ENCODE measurements at regions not wholly inside any gene's neighbourhood (a gene's known extent, or its start where the extent isn't known, plus 50 kb on each side); places are given as distances from the start of the nearest gene placed in this dataset.

- Mint-ChIP-seq H3K4me3 (no peak overlapping the region), H3K4me1 (ENCODE audit: low read depth) (no peaks in the 10 kb centered on the region), H3K36me3 (no peaks in the 10 kb centered on the region), H3K9me3 (peaks cover 10% of the 10 kb centered on the region), H3K27ac (no peak overlapping the region), H3K27me3 (no peaks in the 10 kb centered on the region)
- intact Hi-C loops (cut with micrococcal nuclease) = no loop called here
- ChIA-PET POLR2A (no interaction called here), CTCF (no interaction called here)
- DNase-seq = no peak
Measured at GRCh38 chr3:1576047-1576446, 483.2 kb downstream of the CNTN6 start.

- CTCF ChIA-PET = no interaction called here
- Mint-ChIP-seq H3K36me3 (no peaks in the 10 kb centered on the region), H3K9me3 (peaks cover 12% of the 10 kb centered on the region), H3K4me1 (ENCODE audit: low read depth) (no peaks in the 10 kb centered on the region), H3K27me3 (no peaks in the 10 kb centered on the region), H3K4me3 (no peak overlapping the region), H3K27ac (no peak overlapping the region)
- POLR2A ChIA-PET = no interaction called here
- intact Hi-C loops (cut with micrococcal nuclease) = no loop called here
- no peak for DNase-seq
Measured at GRCh38 chr3:1578124-1578806, 485.4 kb downstream of the CNTN6 start.

GRCh38 chr3:1583044-1583443 lies 490.2 kb downstream of the CNTN6 start:
- ChIA-PET CTCF (no interaction called here), POLR2A (no interaction called here)
- no peak overlapping the region for H3K27ac Mint-ChIP-seq
- H3K9me3 Mint-ChIP-seq = peaks cover 28% of the 10 kb centered on the region
- intact Hi-C loops (cut with micrococcal nuclease) = no loop called here
- H3K27me3 Mint-ChIP-seq = no peaks in the 10 kb centered on the region
- no peak overlapping the region for H3K4me3 Mint-ChIP-seq
- no peaks in the 10 kb centered on the region for H3K4me1 Mint-ChIP-seq (ENCODE audit: low read depth)
- no peaks in the 10 kb centered on the region for H3K36me3 Mint-ChIP-seq
- DNase-seq = no peak

- POLR2A ChIA-PET = no interaction called here
- no peak overlapping the region for H3K4me3 Mint-ChIP-seq
- no peaks in the 10 kb centered on the region for H3K27me3 Mint-ChIP-seq
- H3K9me3 Mint-ChIP-seq = peaks cover 45% of the 10 kb centered on the region
- no peak overlapping the region for H3K27ac Mint-ChIP-seq
- CTCF ChIA-PET = no interaction called here
- no peak for DNase-seq
- intact Hi-C loops (cut with micrococcal nuclease) = no loop called here
- H3K36me3 Mint-ChIP-seq = no peaks in the 10 kb centered on the region
- no peaks in the 10 kb centered on the region for H3K4me1 Mint-ChIP-seq (ENCODE audit: low read depth)
Measured at GRCh38 chr3:1587426-1587825, 494.6 kb downstream of the CNTN6 start.

- H3K27me3 Mint-ChIP-seq = no peaks in the 10 kb centered on the region
- H3K9me3 Mint-ChIP-seq = peaks cover 40% of the 10 kb centered on the region
- no peak overlapping the region for H3K4me3 Mint-ChIP-seq
- H3K27ac Mint-ChIP-seq = no peak overlapping the region
- DNase-seq = no peak
- ChIA-PET CTCF (no interaction called here), POLR2A (no interaction called here)
- no peaks in the 10 kb centered on the region for H3K36me3 Mint-ChIP-seq
- intact Hi-C loops (cut with micrococcal nuclease) = no loop called here
- H3K4me1 Mint-ChIP-seq (ENCODE audit: low read depth) = no peaks in the 10 kb centered on the region
Measured at GRCh38 chr3:1591327-1592028, 498.7 kb downstream of the CNTN6 start.

- H3K4me3 Mint-ChIP-seq = no peak overlapping the region
- no peaks in the 10 kb centered on the region for H3K36me3 Mint-ChIP-seq
- H3K27me3 Mint-ChIP-seq = no peaks in the 10 kb centered on the region
- intact Hi-C loops (cut with micrococcal nuclease) = no loop called here
- peaks cover 33% of the 10 kb centered on the region for H3K9me3 Mint-ChIP-seq
- H3K4me1 Mint-ChIP-seq (ENCODE audit: low read depth) = no peaks in the 10 kb centered on the region
- POLR2A ChIA-PET = no interaction called here
- CTCF ChIA-PET = no interaction called here
- H3K27ac Mint-ChIP-seq = no peak overlapping the region
- DNase-seq = no peak
Measured at GRCh38 chr3:1594940-1595339, 502.1 kb downstream of the CNTN6 start.

GRCh38 chr3:1600206-1600605 lies 498.5 kb upstream of the CNTN4 start:
- intact Hi-C loops (cut with micrococcal nuclease) = no loop called here
- ChIA-PET CTCF (no interaction called here), POLR2A (no interaction called here)
- Mint-ChIP-seq H3K9me3 (peaks cover 9% of the 10 kb centered on the region), H3K4me1 (ENCODE audit: low read depth) (no peaks in the 10 kb centered on the region), H3K27ac (no peak overlapping the region), H3K27me3 (no peaks in the 10 kb centered on the region), H3K36me3 (no peaks in the 10 kb centered on the region), H3K4me3 (no peak overlapping the region)
- no peak for DNase-seq

- POLR2A ChIA-PET = no interaction called here
- intact Hi-C loops (cut with micrococcal nuclease) = no loop called here
- H3K27ac Mint-ChIP-seq = no peak overlapping the region
Measured at GRCh38 chr3:1600700-1601418, 497.8 kb upstream of the CNTN4 start.

GRCh38 chr3:1609416-1609815 lies 489.2 kb upstream of the CNTN4 start:
- Mint-ChIP-seq H3K4me1 (ENCODE audit: low read depth) (no peaks in the 10 kb centered on the region), H3K9me3 (peaks cover 5% of the 10 kb centered on the region), H3K36me3 (no peaks in the 10 kb centered on the region), H3K27ac (no peak overlapping the region), H3K4me3 (no peak overlapping the region), H3K27me3 (no peaks in the 10 kb centered on the region)
- intact Hi-C loops (cut with micrococcal nuclease) = no loop called here
- POLR2A ChIA-PET = no interaction called here
- CTCF ChIA-PET = no interaction called here
- DNase-seq = no peak

More at GRCh38 chr3:1600700-1601418, 497.8 kb upstream of the CNTN4 start:
- no peaks in the 10 kb centered on the region for H3K27me3 Mint-ChIP-seq
- CTCF ChIA-PET = no interaction called here
- no peaks in the 10 kb centered on the region for H3K36me3 Mint-ChIP-seq
- H3K4me3 Mint-ChIP-seq = no peak overlapping the region
- H3K4me1 Mint-ChIP-seq (ENCODE audit: low read depth) = no peaks in the 10 kb centered on the region
- H3K9me3 Mint-ChIP-seq = peaks cover 7% of the 10 kb centered on the region
- DNase-seq = no peak

GRCh38 chr3:1611824-1612223 lies 486.8 kb upstream of the CNTN4 start:
- Mint-ChIP-seq H3K27me3 (no peaks in the 10 kb centered on the region), H3K4me1 (ENCODE audit: low read depth) (no peaks in the 10 kb centered on the region), H3K36me3 (no peaks in the 10 kb centered on the region), H3K4me3 (no peak overlapping the region), H3K27ac (no peak overlapping the region), H3K9me3 (peaks cover 4% of the 10 kb centered on the region)
- DNase-seq = no peak
- ChIA-PET CTCF (no interaction called here), POLR2A (no interaction called here)
- intact Hi-C loops (cut with micrococcal nuclease) = no loop called here

GRCh38 chr3:1613962-1614361 lies 484.7 kb upstream of the CNTN4 start:
- no peak overlapping the region for H3K27ac Mint-ChIP-seq
- no peaks in the 10 kb centered on the region for H3K27me3 Mint-ChIP-seq
- POLR2A ChIA-PET = no interaction called here
- H3K4me3 Mint-ChIP-seq = no peak overlapping the region
- H3K9me3 Mint-ChIP-seq = peaks cover 12% of the 10 kb centered on the region
- no peaks in the 10 kb centered on the region for H3K36me3 Mint-ChIP-seq
- no peak for DNase-seq
- intact Hi-C loops (cut with micrococcal nuclease) = no loop called here
- CTCF ChIA-PET = no interaction called here
- no peaks in the 10 kb centered on the region for H3K4me1 Mint-ChIP-seq (ENCODE audit: low read depth)

GRCh38 chr3:1616744-1617143 lies 481.9 kb upstream of the CNTN4 start:
- Mint-ChIP-seq H3K4me1 (ENCODE audit: low read depth) (no peaks in the 10 kb centered on the region), H3K4me3 (no peak overlapping the region), H3K27ac (no peak overlapping the region), H3K36me3 (no peaks in the 10 kb centered on the region), H3K27me3 (no peaks in the 10 kb centered on the region), H3K9me3 (peaks cover 12% of the 10 kb centered on the region)
- no peak for DNase-seq
- CTCF ChIA-PET = no interaction called here
- POLR2A ChIA-PET = no interaction called here
- intact Hi-C loops (cut with micrococcal nuclease) = no loop called here

GRCh38 chr3:1623896-1624295 lies 474.8 kb upstream of the CNTN4 start:
- Mint-ChIP-seq H3K27me3 (no peaks in the 10 kb centered on the region), H3K9me3 (no peaks in the 10 kb centered on the region), H3K36me3 (no peaks in the 10 kb centered on the region), H3K4me1 (ENCODE audit: low read depth) (no peaks in the 10 kb centered on the region), H3K27ac (no peak overlapping the region), H3K4me3 (no peak overlapping the region)
- CTCF ChIA-PET = no interaction called here
- DNase-seq = no peak
- POLR2A ChIA-PET = no interaction called here
- intact Hi-C loops (cut with micrococcal nuclease) = no loop called here

Data from activated CD4-positive, alpha-beta memory T cell treated with anti-CD3 and anti-CD28 coated beads for 36 hours (primary cell).